ENCODE measurements at regions not wholly inside any gene's neighbourhood (a gene's known extent, or its start where the extent isn't known, plus 50 kb on each side); places are given as distances from the start of the nearest gene placed in this dataset.

DNA sequence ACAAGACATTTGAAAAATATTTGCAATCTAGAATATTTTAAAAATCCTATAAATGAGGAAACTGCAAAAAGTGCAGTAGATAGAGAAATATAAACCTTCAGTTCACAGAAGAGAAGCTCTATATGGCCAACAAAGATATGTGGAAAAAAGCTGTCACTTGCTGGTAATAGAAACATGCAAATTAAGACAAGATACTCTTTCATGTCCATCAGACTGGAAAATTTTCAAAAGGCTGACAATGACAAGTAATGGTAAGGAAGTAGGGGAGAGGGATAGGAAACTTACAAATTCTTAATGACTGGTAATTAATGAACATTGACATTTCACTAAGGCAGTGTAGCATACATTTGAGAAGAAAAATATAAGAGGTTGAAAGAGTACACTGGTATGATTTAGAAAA is 147.9 kb downstream of the MRPL39 start:
- no peak for TF ChIP-seq MAZ (IDR thresholded peaks at IDR 0.05; ENCODE audit: borderline replicate concordance, low read depth, low read length)
- TF ChIP-seq RAD21 (conservative IDR thresholded peaks at IDR 0.05 in 1 of 2, IDR thresholded peaks at IDR 0.05 in 1 of 2), result no peak
- TF ChIP-seq, protein P1, sequence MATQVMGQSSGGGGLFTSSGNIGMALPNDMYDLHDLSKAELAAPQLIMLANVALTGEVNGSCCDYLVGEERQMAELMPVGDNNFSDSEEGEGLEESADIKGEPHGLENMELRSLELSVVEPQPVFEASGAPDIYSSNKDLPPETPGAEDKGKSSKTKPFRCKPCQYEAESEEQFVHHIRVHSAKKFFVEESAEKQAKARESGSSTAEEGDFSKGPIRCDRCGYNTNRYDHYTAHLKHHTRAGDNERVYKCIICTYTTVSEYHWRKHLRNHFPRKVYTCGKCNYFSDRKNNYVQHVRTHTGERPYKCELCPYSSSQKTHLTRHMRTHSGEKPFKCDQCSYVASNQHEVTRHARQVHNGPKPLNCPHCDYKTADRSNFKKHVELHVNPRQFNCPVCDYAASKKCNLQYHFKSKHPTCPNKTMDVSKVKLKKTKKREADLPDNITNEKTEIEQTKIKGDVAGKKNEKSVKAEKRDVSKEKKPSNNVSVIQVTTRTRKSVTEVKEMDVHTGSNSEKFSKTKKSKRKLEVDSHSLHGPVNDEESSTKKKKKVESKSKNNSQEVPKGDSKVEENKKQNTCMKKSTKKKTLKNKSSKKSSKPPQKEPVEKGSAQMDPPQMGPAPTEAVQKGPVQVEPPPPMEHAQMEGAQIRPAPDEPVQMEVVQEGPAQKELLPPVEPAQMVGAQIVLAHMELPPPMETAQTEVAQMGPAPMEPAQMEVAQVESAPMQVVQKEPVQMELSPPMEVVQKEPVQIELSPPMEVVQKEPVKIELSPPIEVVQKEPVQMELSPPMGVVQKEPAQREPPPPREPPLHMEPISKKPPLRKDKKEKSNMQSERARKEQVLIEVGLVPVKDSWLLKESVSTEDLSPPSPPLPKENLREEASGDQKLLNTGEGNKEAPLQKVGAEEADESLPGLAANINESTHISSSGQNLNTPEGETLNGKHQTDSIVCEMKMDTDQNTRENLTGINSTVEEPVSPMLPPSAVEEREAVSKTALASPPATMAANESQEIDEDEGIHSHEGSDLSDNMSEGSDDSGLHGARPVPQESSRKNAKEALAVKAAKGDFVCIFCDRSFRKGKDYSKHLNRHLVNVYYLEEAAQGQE (IDR thresholded peaks at IDR 0.05), result no peak
- TF ChIP-seq, protein P2, sequence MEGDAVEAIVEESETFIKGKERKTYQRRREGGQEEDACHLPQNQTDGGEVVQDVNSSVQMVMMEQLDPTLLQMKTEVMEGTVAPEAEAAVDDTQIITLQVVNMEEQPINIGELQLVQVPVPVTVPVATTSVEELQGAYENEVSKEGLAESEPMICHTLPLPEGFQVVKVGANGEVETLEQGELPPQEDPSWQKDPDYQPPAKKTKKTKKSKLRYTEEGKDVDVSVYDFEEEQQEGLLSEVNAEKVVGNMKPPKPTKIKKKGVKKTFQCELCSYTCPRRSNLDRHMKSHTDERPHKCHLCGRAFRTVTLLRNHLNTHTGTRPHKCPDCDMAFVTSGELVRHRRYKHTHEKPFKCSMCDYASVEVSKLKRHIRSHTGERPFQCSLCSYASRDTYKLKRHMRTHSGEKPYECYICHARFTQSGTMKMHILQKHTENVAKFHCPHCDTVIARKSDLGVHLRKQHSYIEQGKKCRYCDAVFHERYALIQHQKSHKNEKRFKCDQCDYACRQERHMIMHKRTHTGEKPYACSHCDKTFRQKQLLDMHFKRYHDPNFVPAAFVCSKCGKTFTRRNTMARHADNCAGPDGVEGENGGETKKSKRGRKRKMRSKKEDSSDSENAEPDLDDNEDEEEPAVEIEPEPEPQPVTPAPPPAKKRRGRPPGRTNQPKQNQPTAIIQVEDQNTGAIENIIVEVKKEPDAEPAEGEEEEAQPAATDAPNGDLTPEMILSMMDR (IDR thresholded peaks at IDR 0.05), result no peak
- no peak for TF ChIP-seq HOXB5 (CRISPR knock-in tag; IDR thresholded peaks at IDR 0.05)
- TF ChIP-seq MAFK (IDR thresholded peaks at IDR 0.05; ENCODE audit: partially characterized antibody), result no peak
- no peak for TF ChIP-seq ZNF302 (CRISPR knock-in tag; IDR thresholded peaks at IDR 0.05)

Measured in A549 (cell line).